ENCODE measurements at regions not wholly inside any gene's neighbourhood (a gene's known extent, or its start where the extent isn't known, plus 50 kb on each side); places are given as distances from the start of the nearest gene placed in this dataset.

DNA sequence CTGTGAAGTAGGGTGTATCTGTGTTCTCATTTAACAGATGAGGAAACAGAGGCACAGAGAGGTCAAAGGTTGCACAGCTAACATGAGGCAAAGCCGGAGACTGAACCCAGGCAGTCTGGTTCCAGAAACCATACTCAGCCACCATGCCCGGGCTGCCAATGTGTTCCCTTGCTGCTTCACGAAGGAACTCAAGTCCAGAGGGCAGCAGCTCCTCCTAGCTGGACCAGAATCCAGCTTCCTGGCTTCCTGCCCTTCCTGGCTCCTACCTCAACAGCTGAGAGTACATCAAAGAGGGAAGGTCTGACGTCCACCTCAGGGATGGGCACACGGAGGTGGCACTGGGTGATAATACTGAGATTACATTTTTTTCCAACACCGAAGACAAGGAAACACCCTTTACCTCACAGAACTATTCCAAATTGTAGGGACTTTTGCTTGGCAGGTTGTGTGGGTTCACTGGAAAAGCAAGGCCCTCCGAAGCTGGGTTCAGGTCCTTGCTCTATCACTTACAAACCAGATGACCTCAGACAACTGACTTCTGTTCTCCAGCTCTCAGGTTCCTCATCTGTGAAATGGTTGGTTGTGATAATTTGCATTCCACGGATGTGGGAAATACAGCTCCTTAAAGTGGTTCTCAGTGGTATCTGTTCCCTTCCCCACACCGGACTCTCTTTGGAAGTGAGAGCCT lies 154.1 kb upstream of the ZMIZ1 start:
- no peak for DNase-seq

- DNase-seq, result no peak
Measured at GRCh38 chr10:78915190-78915518, 153.6 kb upstream of the ZMIZ1 start.

GRCh38 chr10:78916227-78916626 lies 152.5 kb upstream of the ZMIZ1 start:
- DNase-seq, result no peak

GRCh38 chr10:78919181-78919966 lies 149.4 kb upstream of the ZMIZ1 start:
- peak; percentile 21 for DNase-seq

GRCh38 chr10:78920011-78920410 lies 148.8 kb upstream of the ZMIZ1 start:
- no peak for DNase-seq

DNA sequence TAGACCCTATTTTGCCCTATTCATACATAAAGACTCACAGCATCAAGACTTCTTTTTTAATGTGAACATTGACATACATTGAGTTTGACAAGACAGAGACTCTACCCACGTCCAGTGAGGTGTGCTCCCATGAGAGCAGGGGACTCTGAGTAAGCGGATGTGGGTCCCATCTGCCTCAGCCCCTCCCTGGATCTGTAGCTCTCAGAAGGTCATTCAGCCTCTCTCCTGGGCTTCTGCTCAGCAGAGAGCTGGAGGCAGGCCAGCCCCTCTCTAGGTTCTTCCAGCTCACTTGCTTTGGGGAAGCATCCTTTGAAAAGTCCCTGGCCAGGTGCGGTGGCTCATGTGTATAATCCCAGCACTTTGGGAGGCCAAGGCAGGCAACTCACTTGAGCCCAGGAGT lies 146.9 kb upstream of the ZMIZ1 start:
- DNase-seq, result no peak

DNA sequence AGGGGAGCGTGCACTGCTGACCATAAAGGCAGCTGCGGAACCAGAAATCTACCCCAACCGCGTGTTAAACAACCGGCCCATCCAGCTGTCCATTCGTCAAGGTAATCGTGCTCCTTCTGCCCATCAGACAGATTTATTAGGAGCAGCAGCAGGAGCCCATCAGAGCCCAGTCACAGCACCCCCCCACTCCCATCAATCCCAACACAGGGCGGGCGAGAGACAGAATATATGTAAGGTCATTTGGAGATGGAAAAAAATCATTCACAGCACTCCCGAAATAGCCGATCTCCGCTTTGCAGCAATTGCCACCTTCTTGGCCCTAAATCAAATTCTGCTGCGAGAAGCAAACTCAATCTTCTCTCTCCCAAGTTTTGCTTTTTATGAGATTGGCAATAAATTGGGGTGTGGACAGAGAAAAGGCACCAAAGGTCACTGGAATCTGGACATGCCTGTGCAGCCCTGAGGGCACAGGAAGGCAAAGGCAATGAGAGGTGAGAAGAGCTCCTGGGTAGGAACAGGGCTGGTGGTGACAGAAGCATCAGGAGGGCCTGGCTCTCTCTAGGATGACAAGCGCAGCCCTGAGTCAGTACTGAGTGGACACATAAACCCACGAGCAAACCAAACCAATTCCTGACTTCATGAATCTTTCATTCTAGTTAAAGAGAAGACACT lies 145.0 kb upstream of the ZMIZ1 start:
- no peak for DNase-seq

DNA sequence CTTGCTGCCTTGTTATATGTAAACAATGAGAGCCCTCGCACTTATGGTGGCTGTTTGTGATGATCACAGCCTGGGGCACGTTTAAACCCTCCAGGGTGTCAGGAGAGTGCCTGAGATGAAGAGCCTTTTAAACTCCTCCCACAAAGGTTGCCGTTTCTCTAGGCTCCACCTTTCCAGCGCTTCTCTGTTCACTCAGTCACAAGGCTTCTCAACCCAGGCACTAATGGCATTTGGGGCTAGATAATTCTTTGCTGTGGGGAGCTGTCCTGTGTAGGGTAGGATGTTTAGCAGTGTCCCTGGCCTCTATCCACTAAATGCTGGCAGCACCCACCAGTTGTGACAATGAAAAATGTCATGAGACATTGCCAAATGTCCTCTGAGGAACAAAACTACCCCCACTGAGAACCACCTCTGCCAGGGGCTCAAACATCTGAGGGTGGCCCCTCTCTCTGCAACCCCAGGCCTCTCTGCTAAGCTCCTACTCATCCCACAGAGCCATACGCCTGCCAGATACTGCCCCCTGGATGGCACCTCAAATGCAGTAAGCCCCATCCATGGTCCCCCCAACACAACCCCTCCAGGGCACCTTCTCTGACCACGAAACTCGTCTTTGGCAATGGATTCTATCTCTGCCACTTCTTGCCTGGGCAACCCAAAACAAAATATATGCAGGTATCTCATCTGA lies 144.3 kb upstream of the ZMIZ1 start:
- peak; percentile 13 for DNase-seq

- no peak for DNase-seq
Measured at GRCh38 chr10:78925275-78925674, 143.5 kb upstream of the ZMIZ1 start.

GRCh38 chr10:78925800-78926319 lies 142.9 kb upstream of the ZMIZ1 start:
- DNase-seq, result peak; percentile 93

DNA sequence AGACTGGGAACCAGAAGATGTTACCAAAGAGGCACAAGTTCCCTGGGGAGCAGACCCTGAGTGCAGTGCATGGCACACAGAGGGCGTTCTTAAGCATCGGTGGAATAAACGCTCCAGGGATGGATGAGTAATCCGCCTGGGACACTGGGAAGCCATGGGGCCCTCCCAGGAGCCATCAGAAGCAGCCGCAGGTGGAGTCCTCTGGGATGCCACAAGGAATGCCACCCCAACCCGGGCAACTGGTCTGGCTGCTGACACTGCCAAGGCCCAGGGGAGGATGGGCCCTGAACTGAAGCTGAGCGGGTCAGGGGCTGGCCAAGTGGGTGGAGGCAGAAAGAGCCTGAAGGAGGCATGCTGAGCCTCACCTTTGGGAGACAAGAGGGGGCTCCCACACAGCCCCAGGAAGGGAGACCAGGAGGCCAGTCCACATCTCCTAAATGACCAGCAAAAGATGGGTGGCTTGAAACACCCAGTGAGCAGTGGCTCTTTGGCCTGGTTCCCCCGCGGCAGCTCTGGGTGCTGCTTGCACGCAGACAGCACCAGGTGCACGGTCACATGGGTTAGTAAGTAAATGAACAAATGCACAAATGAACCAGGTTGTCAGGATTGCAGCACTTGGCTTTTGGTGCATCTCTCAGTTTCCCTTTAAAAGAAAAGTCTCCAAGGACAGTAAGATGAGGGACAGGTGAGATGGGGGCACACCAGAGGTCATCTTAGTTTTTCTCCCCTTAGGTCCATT lies 141.3 kb upstream of the ZMIZ1 start:
- DNase-seq, result no peak

DNA sequence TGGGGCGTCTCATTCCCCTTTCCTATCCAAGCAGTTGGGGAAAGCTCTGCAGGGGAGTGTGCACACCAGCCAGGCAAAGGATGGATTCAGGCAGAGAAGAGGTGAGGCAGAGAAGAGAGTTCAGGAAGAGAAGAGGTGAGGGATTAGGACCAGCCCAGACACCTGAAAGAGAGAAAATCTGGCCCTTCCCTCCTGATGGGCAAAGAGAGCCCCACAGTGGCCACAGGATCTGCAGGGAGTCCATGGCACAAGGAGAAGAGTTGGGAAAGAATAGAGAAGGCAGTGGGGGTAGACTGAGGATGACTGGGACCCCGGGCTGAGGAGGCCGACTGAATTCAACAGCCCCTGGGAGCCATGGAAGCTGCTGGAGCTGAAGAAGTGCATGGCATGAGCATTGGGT lies 140.4 kb upstream of the ZMIZ1 start:
- DNase-seq, result no peak

GRCh38 chr10:78929541-78929940 lies 139.2 kb upstream of the ZMIZ1 start:
- DNase-seq, result no peak

GRCh38 chr10:78931321-78932053 lies 137.3 kb upstream of the ZMIZ1 start:
- no peak for DNase-seq

DNA sequence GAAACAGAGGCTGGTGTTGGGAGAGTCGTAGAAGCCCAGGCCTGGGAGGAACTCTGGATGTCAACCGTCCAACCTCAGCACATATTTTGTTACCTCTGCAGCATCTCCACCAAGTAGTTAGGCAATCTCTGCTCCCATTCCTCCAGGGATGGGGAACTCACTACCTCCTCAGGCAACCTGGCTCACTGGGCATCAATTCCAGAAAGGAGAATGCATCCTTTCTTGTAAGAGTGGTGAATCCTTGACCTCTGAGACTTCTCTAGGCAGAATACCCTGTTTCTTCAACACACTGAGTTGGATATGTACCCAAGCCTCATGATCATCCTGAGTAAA lies 136.7 kb upstream of the ZMIZ1 start:
- DNase-seq, result no peak

GRCh38 chr10:78932861-78933260 lies 135.9 kb upstream of the ZMIZ1 start:
- no peak for DNase-seq

DNA sequence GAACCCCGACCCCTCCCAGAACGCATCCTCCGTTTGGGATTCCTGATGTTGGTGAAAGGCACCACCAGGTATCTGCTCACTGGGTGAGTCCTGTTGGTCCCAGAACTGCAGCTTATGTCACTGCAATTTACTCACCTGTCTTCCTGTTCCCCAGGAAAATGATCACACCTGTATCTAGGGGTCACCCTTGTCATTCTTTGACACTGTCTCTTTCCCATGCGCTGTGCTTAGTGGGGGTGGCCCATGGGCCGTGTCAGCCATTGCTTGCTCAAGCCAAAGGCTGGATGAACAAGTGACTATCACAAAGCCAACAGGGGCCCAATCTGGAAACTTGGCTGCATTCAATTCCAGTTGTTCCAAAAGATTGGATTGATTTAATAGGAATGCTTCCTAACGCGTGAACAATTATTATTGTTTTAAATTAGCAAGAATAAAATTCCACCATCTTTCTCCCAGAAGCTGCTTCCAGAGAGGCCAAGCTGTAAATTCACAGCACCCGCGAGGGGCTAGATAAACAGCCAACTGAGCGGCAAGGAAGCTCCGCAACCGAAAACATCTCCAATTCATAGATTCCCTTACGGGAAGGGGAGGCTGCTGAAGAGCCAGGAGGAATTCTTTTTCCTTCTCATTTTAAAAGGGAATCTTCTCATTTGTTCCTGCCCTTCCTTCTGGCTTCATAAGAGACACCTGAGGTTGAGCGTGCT lies 134.8 kb upstream of the ZMIZ1 start:
- DNase-seq, result no peak

- no peak for DNase-seq
Measured at GRCh38 chr10:78934532-78934898, 134.3 kb upstream of the ZMIZ1 start.

- DNase-seq, result no peak
Measured at GRCh38 chr10:78934994-78935602, 133.7 kb upstream of the ZMIZ1 start.

GRCh38 chr10:78935697-78936407 lies 132.9 kb upstream of the ZMIZ1 start:
- DNase-seq, result no peak

All from OCI-M1 (cell line).